H9 (cell line): ENCODE measurements at regions not wholly inside any gene's neighbourhood (a gene's known extent, or its start where the extent isn't known, plus 50 kb on each side); places are given as distances from the start of the nearest gene placed in this dataset.

Experiments
- DNase-seq: peaks from one replicate; pipeline ENCODE4 v3.0.0-alpha.2; 2017
- H2AFZ ChIP-seq: one replicate; pipeline ENCODE4 v1.6.1; 2013; ENCODE audit warnings: mild to moderate bottlenecking, low read length, control low read depth, moderate library complexity
- H2AK5ac ChIP-seq: 2 replicates; pipeline ENCODE4 v1.6.1; 2013; ENCODE audit warnings: low read length, control low read depth, mixed read lengths; ENCODE audit not compliant: insufficient read length
- H2BK120ac ChIP-seq: one replicate; pipeline ENCODE4 v1.6.1; 2013; ENCODE audit warnings: low read depth, mild to moderate bottlenecking, low read length, control low read depth, inconsistent platforms; ENCODE audit not compliant: poor library complexity, severe bottlenecking
- H2BK12ac ChIP-seq: 2 replicates; pipeline ENCODE4 v1.6.1; 2013; ENCODE audit warnings: low read length, control low read depth, mixed read lengths, low read depth; ENCODE audit not compliant: insufficient read length
- H2BK15ac ChIP-seq: 2 replicates; pipeline ENCODE4 v1.6.1; 2013; ENCODE audit warnings: low read depth, low read length, control low read depth
- H2BK20ac ChIP-seq: one replicate; pipeline ENCODE4 v1.6.1; 2013; ENCODE audit warnings: low read depth, mild to moderate bottlenecking, low read length, control low read depth, inconsistent platforms; ENCODE audit not compliant: poor library complexity, severe bottlenecking
- H2BK5ac ChIP-seq: 2 replicates; pipeline ENCODE4 v1.6.1; 2013; ENCODE audit warnings: low read length, control low read depth, mixed read lengths; ENCODE audit not compliant: insufficient read length
- H3K14ac ChIP-seq: 2 replicates; pipeline ENCODE4 v1.6.1; 2013; ENCODE audit warnings: low read length, control low read depth; ENCODE audit not compliant: insufficient read depth
- H3K18ac ChIP-seq: 2 replicates; pipeline ENCODE4 v1.6.1; 2013; ENCODE audit warnings: low read depth, mild to moderate bottlenecking, mixed read lengths, low read length, control low read depth; ENCODE audit not compliant: insufficient read length
- H3K23ac ChIP-seq: 2 replicates; pipeline ENCODE4 v1.6.1; 2013; ENCODE audit warnings: low read length, control low read depth, mixed read lengths, low read depth; ENCODE audit not compliant: insufficient read length
- H3K23me2 ChIP-seq: 2 replicates; pipeline ENCODE4 v1.6.1; 2013; ENCODE audit warnings: low read depth, mild to moderate bottlenecking, mixed read lengths, low read length, control low read depth; ENCODE audit not compliant: insufficient read length, poor library complexity, severe bottlenecking
- H3K27ac ChIP-seq: 2 replicates; pipeline ENCODE4 v1.5.1; 2013; ENCODE audit warnings: low read length, control low read depth, mixed read lengths, low read depth; ENCODE audit not compliant: insufficient read length
- H3K27me3 ChIP-seq: 2 replicates; pipeline ENCODE4 v1.6.1; 2013; ENCODE audit warnings: low read length, control low read depth, inconsistent platforms; ENCODE audit not compliant: insufficient read depth
- H3K4ac ChIP-seq: 2 replicates; pipeline ENCODE4 v1.6.1; 2013; ENCODE audit warnings: low read depth, mild to moderate bottlenecking, control low read depth, inconsistent platforms, low read length, moderate library complexity
- H3K4me1 ChIP-seq: 2 replicates; pipeline ENCODE4 v1.6.1; 2013; ENCODE audit warnings: low read length, control low read depth, inconsistent platforms; ENCODE audit not compliant: insufficient read depth
- H3K4me2 ChIP-seq: 2 replicates; pipeline ENCODE4 v1.6.1; 2013; ENCODE audit warnings: low read length, control low read depth, mixed read lengths; ENCODE audit not compliant: insufficient read length, insufficient read depth
- H3K56ac ChIP-seq: 2 replicates; pipeline ENCODE4 v1.6.1; 2013; ENCODE audit warnings: low read depth, mild to moderate bottlenecking, mixed read lengths, low read length, control low read depth; ENCODE audit not compliant: insufficient read length
- H3K79me1 ChIP-seq: 2 replicates; pipeline ENCODE4 v1.6.1; 2013; ENCODE audit warnings: low read depth, mild to moderate bottlenecking, moderate library complexity, low read length, control low read depth, inconsistent platforms; ENCODE audit not compliant: insufficient read depth, poor library complexity, severe bottlenecking
- H3K79me2 ChIP-seq: 2 replicates; pipeline ENCODE4 v1.6.1; 2013; ENCODE audit warnings: low read length, control low read depth, inconsistent platforms; ENCODE audit not compliant: insufficient read depth
- H3K9ac ChIP-seq: 2 replicates; pipeline ENCODE4 v1.6.1; 2013; ENCODE audit warnings: low read length, control low read depth, mixed read lengths; ENCODE audit not compliant: insufficient read length; ENCODE audit errors: extremely low read depth
- H3K9me3 ChIP-seq: one replicate; pipeline ENCODE4 v1.6.1; 2013; ENCODE audit warnings: low read depth, low read length, inconsistent platforms; ENCODE audit not compliant: control insufficient read depth
- H3T11ph ChIP-seq: one replicate; pipeline ENCODE4 v1.6.1; 2013; ENCODE audit warnings: mild to moderate bottlenecking, low read length, control low read depth, inconsistent platforms
- H4K20me1 ChIP-seq: one replicate; pipeline ENCODE4 v1.6.1; 2013; ENCODE audit not compliant: control insufficient read depth, insufficient read length, insufficient read depth
- H4K5ac ChIP-seq: 2 replicates; pipeline ENCODE4 v1.6.1; 2013; ENCODE audit warnings: low read depth, mild to moderate bottlenecking, mixed read lengths, low read length, control low read depth; ENCODE audit not compliant: insufficient read length
- H4K8ac ChIP-seq: replicated peaks from 2 replicates; pipeline ENCODE4 v1.6.1; 2013; ENCODE audit warnings: low read length, control low read depth, mixed read lengths, low read depth; ENCODE audit not compliant: insufficient read length
- H4K91ac ChIP-seq: 2 replicates; pipeline ENCODE4 v1.6.1; 2013; ENCODE audit warnings: low read depth, mild to moderate bottlenecking, moderate library complexity, mixed read lengths, low read length, control low read depth; ENCODE audit not compliant: insufficient read length
- H3K27ac Mint-ChIP-seq, 3 experiments: 2 replicates in 2 of 3; 3 replicates in 1 of 3; pipeline ENCODE4 v1.8.0; 2020 to 2021; ENCODE audit warnings: mixed read lengths in 3 of 3, mild to moderate bottlenecking in 1 of 3, moderate library complexity in 1 of 3
- H3K27me3 Mint-ChIP-seq: 2 replicates; pipeline ENCODE4 v1.8.0; 2021; ENCODE audit warnings: low read depth, mild to moderate bottlenecking, moderate library complexity, mixed read lengths
- H3K36me3 Mint-ChIP-seq, 3 experiments: 2 replicates in 2 of 3; 3 replicates in 1 of 3; pipeline ENCODE4 v1.8.0; 2020 to 2021; ENCODE audit warnings: low read depth in 3 of 3, mixed read lengths in 3 of 3; ENCODE audit not compliant: insufficient read depth in 1 of 3
- H3K4me1 Mint-ChIP-seq, 2 experiments: 2 replicates each; pipeline ENCODE4 v1.8.0; 2020; ENCODE audit warnings: mixed read lengths in 2 of 2
- H3K4me3 Mint-ChIP-seq, 2 experiments: 2 replicates in 1 of 2; 3 replicates in 1 of 2; pipeline ENCODE4 v1.8.0; 2020 to 2021; ENCODE audit warnings: mild to moderate bottlenecking in 2 of 2, mixed read lengths in 2 of 2, moderate library complexity in 1 of 2
- H3K9me3 Mint-ChIP-seq, 2 experiments: 2 replicates in 1 of 2; 3 replicates in 1 of 2; pipeline ENCODE4 v1.8.0; 2020; ENCODE audit warnings: mild to moderate bottlenecking in 2 of 2, mixed read lengths in 2 of 2, moderate library complexity in 1 of 2
- CTCF ChIP-seq: fragments of 200-600 bp; sonication (generic); conservative IDR thresholded peaks from 3 replicates; pipeline ENCODE4 v1.8.0; 2021; ENCODE audit warnings: antibody characterized with exemption, mild to moderate bottlenecking
- WGBS: extraction: QIAGEN DNeasy Blood & Tissue Kit; methylation state at CpG from one replicate; pipeline ENCODE4 v1.1.7; 2013; ENCODE audit warnings: missing lambda C conversion rate, low lambda C conversion rate, mixed read lengths; ENCODE audit not compliant: insufficient read length; ENCODE audit errors: extremely low coverage; 5-methylcytosine and 5-hydroxymethylcytosine counted together

- Histone ChIP-seq H2AFZ (no peak overlapping the region), H2BK15ac (no peak overlapping the region), H3K79me2 (no peaks in the 10 kb centered on the region), H2BK12ac (no peak overlapping the region), H3K14ac (no peak overlapping the region), H3K9me3 (no peaks in the 10 kb centered on the region), H4K8ac (no peak overlapping the region), H3K9ac (no peak overlapping the region), H3K27ac (no peak overlapping the region), H4K20me1 (no peaks in the 10 kb centered on the region), H3K18ac (no peak overlapping the region), H3K4me2 (no peak overlapping the region), H2AK5ac (no peak overlapping the region), H3T11ph (no peak overlapping the region), H3K23me2 (no peaks in the 10 kb centered on the region), H2BK20ac (no peak overlapping the region), H4K91ac (no peak overlapping the region), H3K56ac (no peak overlapping the region), H3K79me1 (no peaks in the 10 kb centered on the region), H3K23ac (no peak overlapping the region), H3K4me1 (no peaks in the 10 kb centered on the region), H2BK5ac (no peak overlapping the region), H3K4ac (no peak overlapping the region), H4K5ac (no peak overlapping the region), H2BK120ac (no peak overlapping the region), H3K27me3 (no peaks in the 10 kb centered on the region)
- peak; percentile 53 for TF ChIP-seq CTCF
- Mint-ChIP-seq H3K9me3 (no peaks in the 10 kb centered on the region), H3K27ac (no peak overlapping the region), H3K27me3 (no peaks in the 10 kb centered on the region), H3K4me3 (no peak overlapping the region), H3K4me1 (peaks cover 0 to 2% of the 10 kb centered on the region in 2 experiments; a peak in 2 of 4 replicates), H3K36me3 (no peaks in the 10 kb centered on the region; a peak in 1 of 7 replicates)
- DNase-seq, result no peak
- no CpG with 5 or more reads among the region's 1 CpG for WGBS
Measured at GRCh38 chr5:54766748-54767147, 218.6 kb downstream of the ESM1 start.
